ENCODE measurements at regions not wholly inside any gene's neighbourhood (a gene's known extent, or its start where the extent isn't known, plus 50 kb on each side); places are given as distances from the start of the nearest gene placed in this dataset.
A peak's percentile ranks its signal among the peaks of the same experiment; 100 is the strongest.

GRCh38 chr5:114297915-114298314 is 64.0 kb upstream of the KCNN2 start:
- no peak for DNase-seq

DNA sequence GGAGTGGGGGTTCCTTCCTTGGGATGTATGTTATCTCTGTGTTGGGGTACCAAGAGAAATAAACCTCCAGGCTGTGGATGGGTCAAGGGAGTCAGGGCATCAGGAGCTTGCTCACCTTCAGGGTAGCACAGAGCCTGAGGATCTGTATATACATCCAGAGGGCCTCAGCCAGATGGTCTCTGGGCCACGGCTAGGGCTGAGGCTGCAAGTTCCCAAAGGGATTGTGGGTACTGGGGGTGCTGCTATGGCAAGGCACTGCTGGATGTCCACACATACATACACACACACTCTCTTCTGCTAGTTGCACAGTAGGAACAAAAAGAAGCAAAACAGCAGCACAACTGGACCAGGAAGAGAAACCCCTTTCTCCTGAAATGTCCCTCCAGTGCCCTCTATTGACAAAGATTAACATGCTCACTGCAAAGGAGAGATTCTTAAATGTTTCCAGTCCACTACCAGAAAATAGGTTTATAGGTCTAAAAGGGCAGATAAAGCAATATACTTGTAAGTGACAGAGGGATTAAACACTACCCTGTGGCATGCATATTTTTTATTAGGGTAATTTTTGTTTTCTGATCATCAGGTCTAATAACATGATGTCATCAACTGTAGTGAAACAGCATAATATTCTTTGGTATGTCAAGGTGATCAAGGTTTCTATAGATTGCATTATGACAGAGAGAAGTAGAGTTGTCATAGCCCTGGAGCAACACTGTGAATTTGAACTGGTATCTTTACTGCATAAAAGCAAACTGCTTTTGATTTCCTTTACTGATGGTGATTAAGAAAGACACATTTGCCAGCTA is 56.3 kb upstream of the KCNN2 start:
- peak; percentile 37 for DNase-seq

- DNase-seq, result no peak
These were observed 53.9 kb upstream of the KCNN2 start for GRCh38 chr5:114308017-114308416.

- DNase-seq, result no peak
These were observed 53.4 kb upstream of the KCNN2 start for GRCh38 chr5:114308508-114308907.

- no peak for DNase-seq
These were observed 51.2 kb upstream of the KCNN2 start for GRCh38 chr5:114310666-114311065.

- DNase-seq, result no peak
These were observed 50.6 kb upstream of the KCNN2 start for GRCh38 chr5:114311281-114311680.

DNA sequence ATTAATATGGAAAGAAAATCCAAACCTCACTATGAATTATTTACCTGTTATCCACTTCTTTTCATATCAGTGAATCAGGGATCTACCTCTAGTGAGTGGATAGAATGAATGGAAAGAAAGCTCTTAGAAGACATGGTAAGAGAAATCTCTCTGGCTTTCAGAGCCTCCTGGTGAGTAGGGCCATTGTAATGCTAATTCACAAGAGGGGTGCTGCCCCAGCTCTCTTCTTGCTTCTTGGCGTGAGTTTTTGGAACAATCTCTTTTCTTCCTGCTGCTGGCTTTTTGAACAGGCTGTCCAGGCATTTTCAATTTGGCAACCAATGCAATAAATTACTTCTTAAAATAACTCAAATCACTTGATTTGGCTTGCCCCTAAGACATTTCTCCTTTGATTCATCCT is 49.9 kb upstream of the KCNN2 start:
- no peak for DNase-seq
